Aorta (tissue), 5 donors: ENCODE measurements at regions not wholly inside any gene's neighbourhood (a gene's known extent, or its start where the extent isn't known, plus 50 kb on each side); places are given as distances from the start of the nearest gene placed in this dataset.

Experiments used
- ATAC-seq: fragments of 200-7000 bp; cut with Tn5 transposase; one replicate; pipeline ENCODE4 v1.9.1; 2022; ENCODE audit warnings: moderate library complexity; ENCODE audit not compliant: low FRiP score
- DNase-seq, 2 donors: peaks; one replicate each; pipeline ENCODE4 v3.0.0-alpha.2; 2020
- H3K27ac ChIP-seq, 2 donors: one replicate each; pipeline ENCODE4 v1.5.1; 2013; ENCODE audit warnings: low read length in 2 of 2, mild to moderate bottlenecking in 2 of 2, moderate library complexity in 2 of 2, control low read depth in 1 of 2, inconsistent platforms in 1 of 2, low read depth in 1 of 2
- H3K27me3 ChIP-seq, 2 donors: one replicate each; pipeline ENCODE4 v1.6.1; 2013; ENCODE audit warnings: control low read depth in 1 of 2, low read length in 1 of 2, mild to moderate bottlenecking in 1 of 2, moderate library complexity in 1 of 2; ENCODE audit not compliant: insufficient read depth in 2 of 2, control insufficient read depth in 1 of 2
- H3K36me3 ChIP-seq, 2 donors: one replicate each; pipeline ENCODE4 v1.6.1; 2013; ENCODE audit warnings: control low read depth in 1 of 2, low read length in 1 of 2, mild to moderate bottlenecking in 1 of 2; ENCODE audit not compliant: insufficient read depth in 2 of 2, control insufficient read depth in 1 of 2
- H3K4me1 ChIP-seq, 2 donors: one replicate each; pipeline ENCODE4 v1.6.1; 2013; ENCODE audit warnings: low read length in 2 of 2, control low read depth in 1 of 2, mild to moderate bottlenecking in 1 of 2, moderate library complexity in 1 of 2; ENCODE audit not compliant: insufficient read depth in 2 of 2, control insufficient read depth in 1 of 2
- H3K4me3 ChIP-seq, 2 donors: one replicate each; pipeline ENCODE4 v1.5.1; 2013; ENCODE audit warnings: low read length in 2 of 2, control low read depth in 1 of 2, mild to moderate bottlenecking in 1 of 2
- H3K9me3 ChIP-seq: one replicate; pipeline ENCODE4 v1.6.1; 2013; ENCODE audit warnings: mild to moderate bottlenecking, low read length; ENCODE audit not compliant: control insufficient read depth
- whole genome bisulfite sequencing, 2 donors: extraction: QIAGEN DNeasy Blood & Tissue Kit; methylation state at CpG; one replicate each; pipeline ENCODE4 v1.1.7; 2013; 5-methylcytosine and 5-hydroxymethylcytosine counted together
- intact Hi-C, 2 donors: fragments of 100-400 bp; cut with DNase I; formaldehyde crosslinking; loops; one replicate each; pipeline versions ENCODE4 v1.14.2 to v1.15.0; 2022
- donor health status: healthy with polysubstance abuse.
- donor health status: Bipolar disorder and iron deficiency.
- donor health status: DM: no; HTN: no; CAD: no.
- donor health status: DM: no; HTN: no; CAD: no.
- donor health status: DM: yes; HTN: yes; CAD: no.

DNA sequence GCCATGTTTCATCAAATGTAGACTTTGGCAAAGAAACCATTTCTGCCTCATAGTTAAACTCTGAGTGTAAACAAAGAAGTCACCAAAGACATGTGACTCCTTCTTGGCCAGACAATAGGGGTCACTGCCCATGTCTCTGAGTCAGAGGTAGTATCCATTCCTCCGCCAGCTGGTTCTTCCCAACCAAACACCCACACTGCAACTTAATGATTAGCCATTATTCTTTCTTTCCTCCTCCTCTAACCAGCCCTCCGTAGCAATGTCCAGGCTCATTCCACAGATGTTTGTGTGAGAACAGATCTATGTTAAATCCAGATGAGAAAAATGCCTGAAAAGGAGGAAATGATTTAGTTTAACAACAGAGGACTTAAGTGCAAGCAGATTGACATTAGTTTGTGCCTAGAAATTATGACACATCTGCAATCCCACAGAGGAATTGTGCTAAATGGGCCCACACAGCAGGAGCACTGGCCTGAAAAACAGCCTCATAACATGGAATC is 127.9 kb upstream of the SH3BP4 start:
- ATAC-seq (peak; percentile 88), DNase-seq (peak in 1 of 2 donors; percentile 74)
- 0 to 7% methylated on average over 2 of the region's 2 CpGs for WGBS, 2 donors
- intact Hi-C loops, result loop anchor here in 1 of 2 donors (10.0 kb wide), 1 partner anchor 121 kb away; no protein-coding TSS in a partner anchor
- no peaks in the 10 kb centered on the region for H3K27me3 ChIP-seq
- peak overlapping the region in 1 of 2 donors; percentile 47 for H3K27ac ChIP-seq
- no peaks in the 10 kb centered on the region for H3K4me1 ChIP-seq
- no peak overlapping the region for H3K4me3 ChIP-seq
- H3K36me3 ChIP-seq, result no peaks in the 10 kb centered on the region
- H3K9me3 ChIP-seq, result no peaks in the 10 kb centered on the region

DNA sequence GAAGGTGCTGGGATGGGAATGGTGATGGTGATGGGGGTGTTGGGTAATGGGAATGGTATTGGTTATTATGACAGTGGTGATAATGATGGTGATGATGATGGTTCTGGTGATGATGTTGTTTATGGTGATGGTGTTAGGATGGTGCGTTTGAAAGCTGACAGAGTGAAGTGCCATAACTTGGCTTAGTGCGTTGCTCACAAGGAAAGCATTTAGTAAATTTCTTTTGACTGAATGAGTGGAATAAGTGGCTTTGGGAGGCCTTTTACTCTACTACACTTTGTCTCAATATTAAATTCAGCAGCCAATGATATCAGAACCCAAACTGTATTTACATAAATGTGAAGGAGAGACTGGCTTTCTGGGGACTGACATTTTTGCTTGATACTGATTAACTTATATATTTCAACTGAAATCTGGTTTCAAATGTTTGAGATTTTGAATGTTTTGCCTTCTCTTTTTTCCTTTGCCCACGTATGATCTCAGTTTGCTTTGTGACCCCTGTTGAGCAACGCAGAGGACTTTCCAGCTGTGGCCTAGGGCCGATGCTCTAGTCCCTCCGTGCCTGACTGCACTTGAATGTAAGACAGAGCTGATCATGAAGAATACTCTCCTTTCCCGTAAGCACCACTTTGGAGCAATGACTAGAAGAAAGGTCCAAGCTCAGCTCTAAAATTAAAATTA is 128.5 kb upstream of the SH3BP4 start:
- Histone ChIP-seq H3K36me3 (no peaks in the 10 kb centered on the region), H3K27ac (no peak overlapping the region), H3K4me1 (no peaks in the 10 kb centered on the region), H3K27me3 (no peaks in the 10 kb centered on the region), H3K4me3 (no peak overlapping the region), H3K9me3 (no peaks in the 10 kb centered on the region)
- intact Hi-C loops, result loop anchor here in 1 of 2 donors (10.0 kb wide), 1 partner anchor 121 kb away; no protein-coding TSS in a partner anchor
- peak in 1 of 2 donors; percentile 62 for DNase-seq
- ATAC-seq, result peak; percentile 90
- WGBS, 2 donors, result 24 to 28% methylated on average over 7 of the region's 7 CpGs

DNA sequence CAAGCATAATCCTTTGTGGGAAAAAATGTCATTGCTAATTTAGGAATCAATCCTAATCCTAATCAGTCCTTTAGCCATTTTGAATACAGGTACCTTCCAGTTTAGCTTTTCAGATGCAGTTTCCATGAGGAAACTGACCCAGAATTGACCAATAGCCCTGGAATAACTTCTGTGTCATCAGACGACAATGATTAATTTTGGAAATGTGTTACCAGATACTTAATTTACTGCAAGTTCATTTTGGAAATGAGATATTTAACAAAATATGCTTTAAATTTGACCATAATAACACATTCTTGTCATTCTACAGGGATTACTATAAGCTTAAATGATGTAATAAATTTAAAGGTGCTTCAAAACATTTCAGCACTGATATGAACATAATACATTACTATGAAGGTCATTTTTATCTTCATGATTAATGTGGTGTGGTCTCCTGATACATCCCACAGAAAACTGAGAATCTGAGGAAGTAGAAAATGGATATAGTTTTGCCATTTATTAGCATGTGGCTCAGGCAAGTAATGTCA is 129.8 kb upstream of the SH3BP4 start:
- no peaks in the 10 kb centered on the region for H3K9me3 ChIP-seq
- H3K27ac ChIP-seq, result no peak overlapping the region
- no peaks in the 10 kb centered on the region for H3K36me3 ChIP-seq
- no peaks in the 10 kb centered on the region for H3K27me3 ChIP-seq
- no peak for DNase-seq
- H3K4me3 ChIP-seq, result no peak overlapping the region
- ATAC-seq, result no peak
- WGBS, 2 donors, result 80 to 94% methylated on average over 1 of the region's 1 CpG
- no peaks in the 10 kb centered on the region for H3K4me1 ChIP-seq
- intact Hi-C loops, result loop anchor here in 1 of 2 donors (10.0 kb wide), 1 partner anchor 123 kb away; no protein-coding TSS in a partner anchor

DNA sequence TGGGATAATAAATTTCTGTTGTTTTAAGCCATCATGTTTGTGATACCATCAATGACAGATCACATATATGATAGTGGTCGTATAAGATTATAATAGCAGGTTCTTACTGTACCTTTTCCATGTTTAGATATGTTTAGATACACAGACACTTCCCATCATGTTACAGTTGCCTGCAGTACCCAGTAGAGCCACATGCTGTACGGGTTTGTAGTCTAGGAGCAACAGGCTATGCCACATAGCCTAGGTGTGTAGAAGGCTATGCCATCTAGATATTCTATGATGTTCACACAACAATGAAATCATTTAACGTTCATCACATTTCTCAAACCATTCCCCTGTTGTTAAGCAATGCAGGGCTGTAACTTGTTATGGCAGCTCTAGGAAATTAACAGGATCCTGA is 132.9 kb upstream of the SH3BP4 start:
- H3K9me3 ChIP-seq, result no peaks in the 10 kb centered on the region
- DNase-seq, result no peak
- intact Hi-C loops, result no loop called here
- no peak overlapping the region for H3K4me3 ChIP-seq
- no peaks in the 10 kb centered on the region for H3K27me3 ChIP-seq
- 87 to 89% methylated on average over 3 of the region's 3 CpGs for WGBS, 2 donors
- no peaks in the 10 kb centered on the region for H3K36me3 ChIP-seq
- no peaks in the 10 kb centered on the region for H3K4me1 ChIP-seq
- no peak for ATAC-seq
- no peak overlapping the region for H3K27ac ChIP-seq

DNA sequence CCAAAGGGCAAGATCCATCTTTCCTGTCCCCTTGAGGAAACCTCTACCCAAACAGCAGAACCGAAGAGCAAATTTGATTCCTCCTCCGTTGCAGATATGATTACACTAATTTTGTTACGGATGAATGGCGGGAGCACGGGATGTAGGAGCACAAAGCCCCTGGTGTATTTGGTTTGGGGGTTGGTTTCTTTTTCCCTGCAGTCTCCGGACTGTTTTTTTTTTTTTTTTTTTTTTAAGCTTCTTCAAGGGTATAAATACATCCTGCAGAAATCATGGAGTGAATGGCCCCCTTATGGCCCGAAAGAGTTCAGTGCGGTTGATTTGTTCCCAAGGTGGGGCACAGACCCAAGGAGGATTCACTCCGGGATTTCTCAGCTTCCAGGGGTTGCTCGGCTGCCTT is 135.3 kb upstream of the SH3BP4 start:
- H3K9me3 ChIP-seq, result no peaks in the 10 kb centered on the region
- H3K4me3 ChIP-seq, result no peak overlapping the region
- no peaks in the 10 kb centered on the region for H3K4me1 ChIP-seq
- H3K27ac ChIP-seq, result no peak overlapping the region
- H3K27me3 ChIP-seq, result no peaks in the 10 kb centered on the region
- ATAC-seq (no peak), DNase-seq (no peak)
- H3K36me3 ChIP-seq, result no peaks in the 10 kb centered on the region
- intact Hi-C loops, result no loop called here
- WGBS, 2 donors, result 76 to 79% methylated on average over 10 of the region's 10 CpGs

DNA sequence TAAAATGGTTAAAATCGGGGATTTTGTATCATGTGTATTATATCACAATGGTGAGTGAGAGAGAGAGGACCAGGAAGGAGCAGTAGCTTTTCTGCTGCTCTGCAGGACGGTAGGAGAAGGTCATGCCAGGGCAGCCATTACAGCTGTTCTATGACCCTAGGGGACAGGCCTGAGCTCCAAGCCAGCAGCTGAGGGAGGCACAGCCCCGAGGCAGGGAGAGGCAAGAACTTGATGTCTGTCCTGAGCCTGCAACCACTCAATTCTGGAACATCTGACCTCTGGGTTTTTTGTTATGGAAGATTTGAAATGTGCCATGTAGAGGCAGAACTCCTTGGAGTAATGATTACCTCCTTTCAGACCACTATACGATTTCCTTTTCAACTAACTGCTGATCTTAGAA is 135.8 kb upstream of the SH3BP4 start:
- DNase-seq, result no peak
- Histone ChIP-seq H3K9me3 (no peaks in the 10 kb centered on the region), H3K27ac (no peak overlapping the region), H3K4me3 (no peak overlapping the region), H3K27me3 (no peaks in the 10 kb centered on the region), H3K36me3 (no peaks in the 10 kb centered on the region), H3K4me1 (no peaks in the 10 kb centered on the region)
- ATAC-seq, result no peak
- WGBS, 2 donors, result 75 to 81% methylated on average over 4 of the region's 4 CpGs
- intact Hi-C loops, result no loop called here

DNA sequence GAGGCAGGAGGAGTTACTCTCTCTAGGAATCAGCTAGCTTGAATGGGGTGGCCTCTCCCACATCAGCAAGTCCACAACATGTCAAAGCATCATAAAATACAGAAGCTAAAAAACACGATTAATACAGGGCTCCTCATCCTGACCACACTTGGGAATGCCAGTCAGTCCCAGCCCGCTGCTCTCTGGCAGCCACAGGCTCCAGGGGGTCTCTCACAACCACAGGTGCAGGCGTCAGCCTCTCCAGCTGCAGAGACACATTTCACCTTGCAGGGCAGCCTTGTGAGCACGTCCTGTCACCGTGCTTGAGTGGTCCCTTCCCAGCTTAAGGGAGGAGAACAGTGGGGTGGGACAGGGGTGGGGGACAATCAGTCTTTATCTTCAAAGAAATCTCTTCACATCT is 137.4 kb upstream of the SH3BP4 start:
- no peak for DNase-seq
- WGBS, 2 donors, result 82 to 91% methylated on average over 5 of the region's 5 CpGs
- Histone ChIP-seq H3K27me3 (no peaks in the 10 kb centered on the region), H3K4me1 (no peaks in the 10 kb centered on the region), H3K4me3 (no peak overlapping the region), H3K27ac (no peak overlapping the region), H3K9me3 (no peaks in the 10 kb centered on the region), H3K36me3 (no peaks in the 10 kb centered on the region)
- ATAC-seq, result no peak
- intact Hi-C loops, result no loop called here

DNA sequence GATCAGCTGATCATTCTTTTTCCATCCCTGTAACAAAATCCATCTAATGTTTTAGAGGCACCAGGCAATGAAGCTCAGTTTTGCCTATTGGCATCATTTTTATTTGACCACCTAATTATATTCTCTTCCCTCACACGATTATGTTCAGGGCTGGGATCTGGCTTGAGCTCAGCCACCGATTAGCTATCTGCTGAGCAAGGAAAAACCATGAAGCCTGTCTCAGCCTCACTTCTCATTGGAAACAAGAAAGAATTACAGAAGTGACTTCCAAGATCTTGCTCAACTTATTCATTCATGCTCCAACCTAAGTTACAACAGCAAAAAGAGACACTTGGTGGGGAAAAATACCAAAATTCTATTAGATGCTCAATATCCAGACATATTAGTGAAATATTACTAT is 139.0 kb upstream of the SH3BP4 start:
- DNase-seq (no peak), ATAC-seq (no peak)
- Histone ChIP-seq H3K4me3 (no peak overlapping the region), H3K36me3 (no peaks in the 10 kb centered on the region), H3K9me3 (no peaks in the 10 kb centered on the region), H3K27me3 (no peaks in the 10 kb centered on the region), H3K27ac (no peak overlapping the region), H3K4me1 (no peaks in the 10 kb centered on the region)
- intact Hi-C loops, result no loop called here
- 10 to 24% methylated on average over 2 of the region's 2 CpGs for WGBS, 2 donors

DNA sequence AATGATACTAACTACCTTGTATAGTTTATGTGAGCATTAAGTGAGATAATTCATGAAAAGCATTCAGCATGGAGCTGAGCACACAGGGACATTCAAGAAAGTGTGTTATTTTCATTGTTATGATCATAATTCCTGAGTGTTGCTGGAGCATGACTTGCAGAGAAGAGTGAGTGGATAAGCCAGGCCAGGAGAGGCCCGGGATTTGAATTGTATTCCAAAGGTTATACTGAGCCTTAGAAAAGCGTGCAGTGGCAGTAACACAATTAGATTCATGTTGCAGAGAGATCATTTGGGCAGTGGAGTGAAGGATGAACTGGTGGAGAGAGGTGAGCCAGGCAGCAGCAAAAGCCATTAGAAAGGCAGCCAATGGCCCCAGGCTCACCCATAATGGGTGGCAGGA is 142.9 kb upstream of the SH3BP4 start:
- no peak for DNase-seq
- intact Hi-C loops, result no loop called here
- ATAC-seq, result no peak
- Histone ChIP-seq H3K9me3 (no peaks in the 10 kb centered on the region), H3K4me3 (no peak overlapping the region), H3K4me1 (no peaks in the 10 kb centered on the region), H3K36me3 (no peaks in the 10 kb centered on the region), H3K27me3 (no peaks in the 10 kb centered on the region), H3K27ac (no peak overlapping the region)
- WGBS, 2 donors, result 77 to 83% methylated on average over 2 of the region's 2 CpGs
